NT2/D1 (cell line): ENCODE measurements at regions not wholly inside any gene's neighbourhood (a gene's known extent, or its start where the extent isn't known, plus 50 kb on each side); places are given as distances from the start of the nearest gene placed in this dataset.

Experiments
- SUZ12 ChIP-seq: IDR thresholded peaks from 2 replicates; pipeline ENCODE4 v1.6.1; 2011; ENCODE audit not compliant: insufficient read length, insufficient read depth; ENCODE audit errors: extremely low read depth
- YY1 ChIP-seq: IDR thresholded peaks from 2 replicates; pipeline ENCODE4 v1.6.1; 2011; ENCODE audit not compliant: insufficient read length, insufficient read depth
- ZNF274 ChIP-seq: IDR thresholded peaks from 2 replicates; pipeline ENCODE4 v1.6.1; 2011; ENCODE audit warnings: mild to moderate bottlenecking, low read depth, low read length

DNA sequence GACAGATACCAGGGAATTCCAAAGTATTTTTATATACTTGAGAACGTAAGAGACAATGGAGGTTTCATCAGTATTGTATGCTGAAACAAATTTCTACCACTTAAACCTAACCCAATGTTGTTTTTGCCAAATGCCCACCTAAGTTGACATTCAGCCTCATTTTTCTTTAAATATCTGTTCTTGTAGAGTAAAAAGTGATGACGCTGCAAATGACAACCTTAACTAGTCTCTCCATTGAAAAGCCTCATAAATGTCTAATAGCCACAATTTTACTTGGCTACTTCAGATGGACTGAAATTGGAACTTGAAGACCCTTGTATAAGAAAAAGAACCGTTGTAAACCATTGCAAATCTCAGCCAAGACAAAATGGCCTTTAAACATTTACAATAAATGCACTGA lies 176.9 kb downstream of the CRPPA start:
- TF ChIP-seq SUZ12 (no peak), ZNF274 (no peak), YY1 (no peak)
